ENCODE measurements at regions not wholly inside any gene's neighbourhood (a gene's known extent, or its start where the extent isn't known, plus 50 kb on each side); places are given as distances from the start of the nearest gene placed in this dataset.

GRCh38 chr5:122674385-122674784, 100.5 kb upstream of the SNX2 start:
- no peak for TF ChIP-seq CTCF (conservative IDR thresholded peaks at IDR 0.05)
- no peak for TF ChIP-seq ZFX (IDR thresholded peaks at IDR 0.05)
